Esophagus mucosa (tissue), 1 donor: ENCODE measurements at regions not wholly inside any gene's neighbourhood (a gene's known extent, or its start where the extent isn't known, plus 50 kb on each side); places are given as distances from the start of the nearest gene placed in this dataset.

Experiments
- ATAC-seq: fragments of 200-7000 bp; cut with Tn5 transposase; one replicate; pipeline ENCODE4 v1.9.1; 2020
- donor health status: DM: yes; HTN: yes; CAD: no.

DNA sequence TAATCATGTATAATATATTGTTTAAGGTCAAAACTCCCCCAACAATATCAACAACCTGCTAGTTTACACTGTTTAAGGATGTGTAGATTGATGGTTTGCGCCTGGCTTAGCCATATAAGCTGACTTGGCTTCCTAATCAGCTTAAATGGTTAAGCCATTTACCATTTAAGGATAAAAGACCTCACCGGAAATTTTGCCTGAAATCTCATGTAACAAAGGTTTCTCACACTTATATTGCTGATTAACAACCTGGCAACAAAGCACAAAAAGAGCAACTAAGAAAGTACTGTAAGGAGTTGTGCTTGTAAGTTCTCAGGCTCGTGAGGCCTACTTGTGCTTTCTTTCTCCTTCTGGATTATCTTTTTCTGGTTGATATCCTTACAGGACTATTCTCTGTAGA, 485.2 kb downstream of the GABRG1 start:
- no peak for ATAC-seq

GRCh38 chr4:45636175-45636574, 487.7 kb downstream of the GABRG1 start:
- no peak for ATAC-seq

GRCh38 chr4:45629717-45630116, 494.1 kb downstream of the GABRG1 start:
- ATAC-seq = no peak

- ATAC-seq = peak; percentile 10
These were observed 501.9 kb downstream of the GABRG1 start for GRCh38 chr4:45621971-45622370.

DNA sequence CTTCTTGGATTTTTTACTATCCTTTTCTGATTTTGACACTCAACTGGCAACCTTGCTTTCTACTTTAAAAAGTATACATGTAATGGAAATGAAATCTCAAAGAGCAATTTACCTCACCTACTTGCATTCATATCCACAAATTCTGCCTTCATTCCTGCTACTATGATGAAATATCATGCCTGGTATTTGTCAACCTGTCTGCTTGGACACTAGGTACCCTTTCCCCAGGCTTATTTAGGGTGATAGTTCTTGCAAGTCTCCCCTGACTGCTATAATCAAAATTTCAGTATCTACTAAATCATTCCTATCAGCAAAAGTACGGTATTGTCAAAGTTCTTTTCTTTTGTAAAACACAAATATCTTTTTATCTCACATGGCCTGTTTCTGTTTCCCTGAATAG, 503.0 kb downstream of the GABRG1 start:
- no peak for ATAC-seq

GRCh38 chr4:45596379-45597101, 527.3 kb downstream of the GABRG1 start:
- no peak for ATAC-seq

DNA sequence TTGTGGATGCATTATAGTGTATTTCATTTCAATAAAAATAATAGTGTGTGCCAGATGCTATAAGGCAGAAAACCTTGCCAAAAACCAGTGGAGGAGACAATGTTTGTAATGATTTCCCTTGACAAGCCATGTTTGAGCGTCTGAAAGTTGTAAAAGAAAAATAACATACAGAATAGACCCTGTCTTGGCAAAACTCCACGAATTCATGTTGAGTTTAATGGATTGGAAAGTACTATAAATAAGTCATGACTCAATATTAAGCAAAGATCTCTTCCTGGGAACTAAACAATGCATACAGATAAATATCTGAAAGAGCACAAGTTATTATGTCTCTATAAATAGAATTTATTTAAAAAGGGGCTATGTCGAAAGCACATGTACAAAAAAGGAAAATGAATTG, 543.5 kb downstream of the GABRG1 start:
- no peak for ATAC-seq

DNA sequence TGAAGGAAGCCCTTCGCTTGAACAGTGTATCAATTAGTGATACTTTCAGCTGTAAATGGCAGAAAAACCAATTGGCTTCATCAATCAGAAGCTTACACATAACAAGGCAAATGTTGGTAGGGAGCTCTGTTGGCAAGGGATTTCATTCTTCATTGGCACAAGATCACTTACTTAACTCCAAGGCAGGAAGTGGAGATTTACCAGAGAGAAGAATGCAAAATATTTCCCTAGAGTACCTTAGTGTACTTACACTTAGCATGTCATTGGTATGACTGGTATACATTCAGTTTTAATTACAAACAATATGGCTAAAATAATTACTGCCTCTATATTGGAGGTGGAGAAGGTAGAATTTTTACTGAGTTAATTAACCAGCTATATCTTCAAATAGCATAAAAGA, 545.0 kb downstream of the GABRG1 start:
- ATAC-seq = no peak

- ATAC-seq = no peak
These were observed 547.6 kb downstream of the GABRG1 start for GRCh38 chr4:45576275-45576674.

DNA sequence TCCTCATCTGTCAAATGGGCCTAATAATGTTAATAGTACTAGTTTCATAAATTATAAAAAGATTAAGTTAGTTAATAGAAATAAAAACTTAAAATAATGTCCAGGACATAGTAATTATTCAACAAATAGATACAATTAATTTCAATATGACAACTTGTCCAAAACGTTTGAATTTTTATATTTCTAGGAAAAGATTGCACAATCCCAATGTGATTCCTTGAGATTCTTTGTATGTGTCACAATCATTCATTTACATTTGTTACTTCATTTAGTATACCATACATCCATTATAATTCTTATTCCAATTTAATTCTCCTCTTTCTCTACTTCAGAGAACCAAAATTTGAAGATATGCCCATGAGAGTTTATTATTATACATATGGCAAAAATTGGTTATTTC, 554.2 kb downstream of the GABRG1 start:
- no peak for ATAC-seq

DNA sequence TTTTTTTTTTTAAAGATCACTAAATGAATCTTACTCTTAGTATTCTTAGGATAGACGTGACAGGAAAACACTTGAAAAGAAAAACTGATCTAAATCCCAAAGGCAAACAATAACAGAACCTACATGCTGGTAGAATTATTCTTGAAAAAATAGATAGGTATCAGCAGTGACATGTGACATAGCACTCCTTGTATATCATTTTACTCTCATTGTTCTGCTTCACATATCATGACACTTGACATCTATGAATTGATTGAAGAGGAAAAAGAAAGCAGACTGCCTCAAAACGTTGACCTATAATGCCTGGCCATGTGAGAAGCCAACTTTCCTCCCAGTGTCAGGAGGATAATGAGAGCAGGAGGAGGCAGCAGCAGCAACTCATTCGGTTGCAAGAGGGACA, 555.2 kb downstream of the GABRG1 start:
- ATAC-seq = no peak

- no peak for ATAC-seq
These were observed 556.8 kb downstream of the GABRG1 start for GRCh38 chr4:45566896-45567603.

- ATAC-seq = no peak
These were observed 569.4 kb downstream of the GABRG1 start for GRCh38 chr4:45554423-45554822.

GRCh38 chr4:45550766-45551366, 573.0 kb downstream of the GABRG1 start:
- ATAC-seq = no peak

GRCh38 chr4:45539142-45539814, 584.6 kb downstream of the GABRG1 start:
- ATAC-seq = no peak

DNA sequence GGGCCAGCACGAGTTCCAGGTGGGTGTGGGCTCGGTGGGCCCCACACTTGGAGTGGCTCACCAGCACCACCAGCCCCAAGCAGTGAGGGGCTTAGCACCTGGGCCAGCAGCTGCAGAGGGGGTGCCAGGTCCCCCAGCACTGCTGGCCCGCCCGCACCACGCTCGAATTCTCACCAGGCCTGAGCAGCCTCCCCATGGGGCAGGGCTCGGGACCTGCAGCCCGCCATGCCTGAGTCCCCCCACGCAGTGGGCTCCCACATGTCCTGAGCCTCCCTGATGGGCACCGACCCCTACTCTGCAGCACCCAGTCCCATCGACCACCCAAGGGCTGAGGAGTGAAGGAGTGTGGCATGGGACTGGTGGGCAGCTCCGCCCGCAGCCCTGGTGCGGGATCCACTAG, 593.4 kb downstream of the GABRG1 start:
- ATAC-seq = no peak

- ATAC-seq = no peak
These were observed 596.7 kb downstream of the GABRG1 start for GRCh38 chr4:45527160-45527559.

DNA sequence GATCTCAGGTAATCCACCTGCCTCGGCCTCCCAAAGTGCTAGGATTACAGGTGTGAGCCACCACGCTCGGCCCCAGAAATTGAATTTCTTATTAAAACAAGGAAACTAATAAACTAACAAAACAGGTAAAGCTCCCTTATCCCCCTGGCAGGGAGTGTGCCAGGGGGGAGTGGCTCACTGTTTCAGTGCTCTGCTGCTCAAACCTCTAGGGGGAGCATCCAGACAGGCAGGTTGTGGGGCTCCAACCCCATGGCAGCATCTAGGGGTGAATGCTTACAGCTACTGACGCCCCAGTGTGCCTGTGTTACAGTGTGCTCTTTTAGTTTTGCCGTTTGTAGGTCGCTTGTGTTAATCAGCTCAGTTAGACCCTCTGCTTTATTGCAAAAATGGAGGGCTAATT, 605.0 kb downstream of the GABRG1 start:
- no peak for ATAC-seq

GRCh38 chr4:45502471-45502870, 621.4 kb downstream of the GABRG1 start:
- no peak for ATAC-seq

GRCh38 chr4:45484740-45485139, 639.1 kb downstream of the GABRG1 start:
- no peak for ATAC-seq

DNA sequence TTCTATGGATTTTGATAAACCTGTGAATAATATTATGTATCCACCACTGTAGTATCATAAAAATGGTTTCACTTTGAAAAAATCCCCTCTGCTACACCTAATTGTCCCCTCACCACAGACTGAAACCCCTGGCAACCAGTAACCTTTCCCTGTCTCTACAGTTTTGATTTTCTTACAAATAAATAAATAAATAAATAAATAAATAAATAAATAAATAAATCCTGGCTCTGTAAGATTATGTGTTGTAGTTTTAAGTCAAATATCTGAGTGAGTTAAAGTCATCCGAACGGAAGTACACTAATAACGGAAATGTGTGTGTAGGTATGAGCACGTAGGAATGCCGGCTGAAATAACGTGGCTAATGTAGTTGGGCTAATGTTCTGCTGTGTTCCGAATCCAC, 641.5 kb downstream of the GABRG1 start:
- ATAC-seq = no peak

GRCh38 chr4:45477311-45477733, 646.5 kb downstream of the GABRG1 start:
- no peak for ATAC-seq

DNA sequence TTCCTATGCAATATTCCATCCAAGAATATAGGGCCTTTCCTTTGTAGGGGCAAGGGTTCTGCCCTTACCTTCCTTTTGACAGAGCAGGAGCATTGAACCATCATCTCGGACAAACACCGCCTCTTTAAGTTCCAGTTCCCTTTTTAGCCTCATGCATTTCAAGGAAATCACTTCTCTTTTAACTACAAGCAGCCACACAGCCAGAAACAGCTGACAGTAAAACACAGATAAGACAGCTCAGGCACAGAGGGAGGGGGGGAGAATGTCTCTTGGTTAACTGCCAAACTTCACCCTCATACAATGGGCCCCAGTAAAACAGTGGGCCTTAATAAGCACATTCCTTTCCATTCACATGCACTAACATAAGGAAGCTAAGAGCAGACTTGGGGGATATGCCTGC, 648.3 kb downstream of the GABRG1 start:
- ATAC-seq = no peak
